Uterus (tissue), 3 donors: ENCODE measurements at regions not wholly inside any gene's neighbourhood (a gene's known extent, or its start where the extent isn't known, plus 50 kb on each side); places are given as distances from the start of the nearest gene placed in this dataset.
A peak's percentile ranks its signal among the peaks of the same experiment; 100 is the strongest.

ENCODE experiments used
- DNase-seq, 2 donors: peaks; one replicate each; pipeline ENCODE4 v3.0.0-alpha.2; 2019 to 2020
- H3K27ac ChIP-seq, 2 donors: fragments of 200-600 bp; sonication (generic); 1 replicate in 1 of 2; 2 replicates in 1 of 2; pipeline ENCODE4 v1.5.1; 2016 to 2018
- H3K27me3 ChIP-seq, 2 donors: fragments of 200-600 bp; sonication (generic); one replicate each; pipeline ENCODE4 v1.5.1; 2018 to 2019; ENCODE audit warnings: control low read depth in 1 of 2
- H3K36me3 ChIP-seq, 2 donors: fragments of 200-600 bp; sonication (generic); one replicate each; pipeline ENCODE4 v1.5.1; 2019; ENCODE audit warnings: control low read depth in 1 of 2
- H3K4me1 ChIP-seq, 2 donors: fragments of 200-600 bp; sonication (generic); one replicate each; pipeline ENCODE4 v1.5.1; 2018 to 2019; ENCODE audit warnings: control low read depth in 1 of 2
- H3K4me3 ChIP-seq, 2 donors: fragments of 200-600 bp; sonication (generic); 1 replicate in 1 of 2; 2 replicates in 1 of 2; pipeline ENCODE4 v1.5.1; 2018 to 2019; ENCODE audit warnings: mild to moderate bottlenecking in 1 of 2
- H3K9me3 ChIP-seq, 2 donors: fragments of 200-600 bp; sonication (generic); one replicate each; pipeline ENCODE4 v1.5.1; 2019; ENCODE audit warnings: control low read depth in 1 of 2
- POLR2A ChIP-seq, 2 donors: fragments of 450-650 bp; IDR thresholded peaks; one replicate each; pipeline ENCODE4 v1.6.1; 2016; ENCODE audit warnings: antibody characterized with exemption in 2 of 2, mild to moderate bottlenecking in 1 of 2, moderate library complexity in 1 of 2
- intact Hi-C: fragments of 100-400 bp; cut with DNase I; formaldehyde crosslinking; loops from one replicate; pipeline ENCODE4 v1.15.1; 2023; ENCODE audit warnings: low total_unique reads
- TF ChIP-seq, protein P1 (sequence below), 4 experiments: fragments of 200-600 bp in 2 of 4; fragments of 450-650 bp in 2 of 4; sonication (generic) in 2 of 4; IDR thresholded peaks; one replicate each; pipeline ENCODE4 v1.5.1; 2016 to 2019; ENCODE audit warnings: antibody characterized with exemption in 4 of 4, mild to moderate bottlenecking in 2 of 4, moderate library complexity in 1 of 4
- donor health status: DM: yes; HTN: yes; CAD: no.

DNA sequence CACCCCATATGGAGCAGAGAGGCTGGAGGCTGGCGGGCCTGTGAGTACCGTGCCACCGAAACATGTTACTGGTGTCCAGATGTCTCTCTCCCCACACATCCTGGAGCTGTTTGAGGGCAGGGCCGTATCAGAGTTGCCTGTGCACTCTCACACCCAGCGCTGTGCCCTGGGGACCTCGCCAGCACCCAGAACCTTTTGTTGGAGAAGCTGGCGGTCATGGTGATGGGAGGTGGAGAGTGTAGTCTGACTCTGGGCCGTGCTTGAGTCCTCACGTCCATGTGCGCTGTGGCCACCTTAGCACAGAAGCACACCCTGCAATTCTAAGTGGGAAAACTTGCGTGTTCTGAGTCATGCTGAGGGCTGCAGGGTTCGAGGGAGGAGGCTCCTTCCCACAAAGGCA is 259.2 kb downstream of the NDUFA10 start:
- no peaks in the 10 kb centered on the region for H3K27me3 ChIP-seq
- no peak for DNase-seq
- no peaks in the 10 kb centered on the region for H3K36me3 ChIP-seq
- TF ChIP-seq POLR2A (IDR thresholded peaks at IDR 0.05): no peak
- TF ChIP-seq, protein P1, sequence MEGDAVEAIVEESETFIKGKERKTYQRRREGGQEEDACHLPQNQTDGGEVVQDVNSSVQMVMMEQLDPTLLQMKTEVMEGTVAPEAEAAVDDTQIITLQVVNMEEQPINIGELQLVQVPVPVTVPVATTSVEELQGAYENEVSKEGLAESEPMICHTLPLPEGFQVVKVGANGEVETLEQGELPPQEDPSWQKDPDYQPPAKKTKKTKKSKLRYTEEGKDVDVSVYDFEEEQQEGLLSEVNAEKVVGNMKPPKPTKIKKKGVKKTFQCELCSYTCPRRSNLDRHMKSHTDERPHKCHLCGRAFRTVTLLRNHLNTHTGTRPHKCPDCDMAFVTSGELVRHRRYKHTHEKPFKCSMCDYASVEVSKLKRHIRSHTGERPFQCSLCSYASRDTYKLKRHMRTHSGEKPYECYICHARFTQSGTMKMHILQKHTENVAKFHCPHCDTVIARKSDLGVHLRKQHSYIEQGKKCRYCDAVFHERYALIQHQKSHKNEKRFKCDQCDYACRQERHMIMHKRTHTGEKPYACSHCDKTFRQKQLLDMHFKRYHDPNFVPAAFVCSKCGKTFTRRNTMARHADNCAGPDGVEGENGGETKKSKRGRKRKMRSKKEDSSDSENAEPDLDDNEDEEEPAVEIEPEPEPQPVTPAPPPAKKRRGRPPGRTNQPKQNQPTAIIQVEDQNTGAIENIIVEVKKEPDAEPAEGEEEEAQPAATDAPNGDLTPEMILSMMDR (IDR thresholded peaks at IDR 0.05): no peak
- intact Hi-C loops: no loop called here
- H3K4me1 ChIP-seq: no peaks in the 10 kb centered on the region
- H3K27ac ChIP-seq: no peak overlapping the region
- H3K4me3 ChIP-seq: no peak overlapping the region
- H3K9me3 ChIP-seq: no peaks in the 10 kb centered on the region

DNA sequence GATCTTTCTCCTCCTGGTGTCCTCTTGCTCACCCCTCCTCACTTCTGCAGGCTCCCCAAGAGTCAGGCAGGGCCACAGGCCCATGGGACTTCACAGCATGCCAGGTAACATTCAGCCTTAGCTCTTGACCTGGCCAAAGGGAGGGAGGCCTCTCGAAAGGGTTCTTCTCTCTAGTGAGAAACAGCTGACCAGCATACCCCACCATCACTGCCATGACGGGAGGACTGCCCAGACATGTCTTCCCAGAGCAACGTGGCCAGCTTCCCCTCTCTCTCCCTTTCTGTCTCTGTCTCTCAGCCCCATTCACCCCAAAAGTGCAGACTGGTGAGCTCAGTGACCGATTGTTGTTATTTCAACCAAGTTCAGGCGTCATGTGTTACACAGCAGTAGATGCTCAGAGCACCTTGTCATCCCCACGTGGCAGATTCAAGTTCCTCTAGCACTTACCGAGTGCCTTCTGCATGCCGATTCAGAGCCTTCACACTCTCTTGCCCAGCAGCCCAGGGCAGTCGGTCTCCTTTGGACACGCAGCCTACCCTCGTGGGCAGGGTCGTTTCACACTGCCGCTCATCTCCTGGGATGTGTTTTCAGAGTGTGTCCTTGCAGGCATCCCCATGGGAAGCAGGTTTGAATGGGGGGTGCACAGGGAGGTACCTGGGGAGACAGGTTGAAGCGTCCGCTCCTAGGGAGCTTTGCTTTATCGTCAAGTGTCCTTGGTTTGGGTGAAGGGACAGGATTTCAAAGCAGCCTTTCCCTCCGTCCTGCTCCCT is 259.9 kb downstream of the NDUFA10 start:
- H3K4me1 ChIP-seq: no peaks in the 10 kb centered on the region
- TF ChIP-seq, protein P1 (IDR thresholded peaks at IDR 0.05): no peak
- TF ChIP-seq POLR2A (IDR thresholded peaks at IDR 0.05): no peak
- no peaks in the 10 kb centered on the region for H3K9me3 ChIP-seq
- H3K27ac ChIP-seq: no peak overlapping the region
- H3K36me3 ChIP-seq: no peaks in the 10 kb centered on the region
- H3K27me3 ChIP-seq: no peaks in the 10 kb centered on the region
- H3K4me3 ChIP-seq: no peak overlapping the region
- DNase-seq: no peak
- intact Hi-C loops: no loop called here

DNA sequence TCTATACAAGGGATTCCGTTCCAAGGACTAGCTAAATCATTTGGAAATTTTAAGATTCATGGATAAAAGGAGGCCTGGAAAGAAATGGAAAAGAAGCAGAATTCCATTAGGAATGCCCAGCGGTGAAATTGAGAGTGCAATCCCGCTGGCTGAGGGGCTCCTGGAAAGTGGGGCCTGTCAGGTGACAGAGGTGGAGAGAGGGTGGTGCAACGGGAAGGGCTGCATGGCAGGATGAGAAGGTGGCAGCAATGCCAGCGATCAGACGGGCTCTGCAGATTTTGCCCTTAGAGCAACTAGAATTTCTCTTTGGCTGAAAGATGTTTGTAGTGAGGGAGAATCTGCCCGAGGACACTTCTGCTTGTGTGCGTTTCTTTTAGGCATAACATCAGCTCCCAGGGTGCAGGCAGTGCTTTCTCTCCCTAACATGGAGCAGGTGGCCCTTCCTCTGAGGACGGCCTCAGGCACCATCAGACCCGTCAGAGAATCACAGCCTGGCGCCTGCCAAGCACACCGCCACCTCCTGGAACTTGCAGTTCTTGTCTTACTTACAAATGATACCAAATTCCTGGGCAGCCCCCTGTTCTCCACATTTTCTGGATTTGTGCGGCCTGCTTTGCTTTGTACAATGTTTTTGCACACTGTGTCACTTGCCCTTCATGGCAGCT is 261.6 kb downstream of the NDUFA10 start:
- intact Hi-C loops: no loop called here
- TF ChIP-seq, protein P1 (IDR thresholded peaks at IDR 0.05): no peak
- no peaks in the 10 kb centered on the region for H3K9me3 ChIP-seq
- no peaks in the 10 kb centered on the region for H3K36me3 ChIP-seq
- H3K4me1 ChIP-seq: no peaks in the 10 kb centered on the region
- no peak overlapping the region for H3K4me3 ChIP-seq
- no peak overlapping the region for H3K27ac ChIP-seq
- DNase-seq: peak in 1 of 2 donors; percentile 1
- H3K27me3 ChIP-seq: no peaks in the 10 kb centered on the region

DNA sequence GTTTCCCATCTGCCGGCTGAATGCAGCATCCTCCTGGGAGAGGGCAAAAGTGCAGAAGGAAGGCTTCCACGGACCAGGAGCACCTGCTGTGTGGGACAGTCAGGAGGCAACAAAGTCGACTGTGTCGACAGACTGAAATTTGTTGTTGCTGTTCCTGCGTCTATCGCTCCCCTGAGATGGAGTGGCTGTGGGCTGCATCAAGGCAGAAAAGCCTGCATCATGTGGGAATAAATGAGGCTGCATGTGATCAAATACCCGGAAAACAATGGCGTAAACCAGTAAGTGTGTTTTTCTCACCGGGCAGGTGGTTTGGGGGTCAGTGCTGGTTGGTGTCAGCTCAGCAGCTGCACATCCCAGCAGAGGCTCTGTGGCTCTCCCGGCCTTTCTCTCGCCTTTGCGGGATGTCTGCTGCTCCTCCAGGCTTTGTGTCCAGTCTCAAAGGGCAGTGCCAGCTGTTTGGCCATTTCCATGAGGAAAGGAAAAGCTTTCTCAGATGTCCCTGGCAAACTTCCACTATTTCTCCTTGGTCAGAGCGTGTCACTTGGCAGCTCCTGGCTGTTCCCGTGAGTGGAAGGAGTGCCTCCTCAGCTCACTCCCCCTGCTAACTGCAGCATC is 262.4 kb downstream of the NDUFA10 start:
- no peak overlapping the region for H3K27ac ChIP-seq
- H3K9me3 ChIP-seq: no peaks in the 10 kb centered on the region
- no peak for DNase-seq
- no peak overlapping the region for H3K4me3 ChIP-seq
- H3K36me3 ChIP-seq: no peaks in the 10 kb centered on the region
- no peaks in the 10 kb centered on the region for H3K27me3 ChIP-seq
- intact Hi-C loops: no loop called here
- no peaks in the 10 kb centered on the region for H3K4me1 ChIP-seq
- TF ChIP-seq, protein P1 (IDR thresholded peaks at IDR 0.05): no peak
- TF ChIP-seq POLR2A (IDR thresholded peaks at IDR 0.05): no peak

DNA sequence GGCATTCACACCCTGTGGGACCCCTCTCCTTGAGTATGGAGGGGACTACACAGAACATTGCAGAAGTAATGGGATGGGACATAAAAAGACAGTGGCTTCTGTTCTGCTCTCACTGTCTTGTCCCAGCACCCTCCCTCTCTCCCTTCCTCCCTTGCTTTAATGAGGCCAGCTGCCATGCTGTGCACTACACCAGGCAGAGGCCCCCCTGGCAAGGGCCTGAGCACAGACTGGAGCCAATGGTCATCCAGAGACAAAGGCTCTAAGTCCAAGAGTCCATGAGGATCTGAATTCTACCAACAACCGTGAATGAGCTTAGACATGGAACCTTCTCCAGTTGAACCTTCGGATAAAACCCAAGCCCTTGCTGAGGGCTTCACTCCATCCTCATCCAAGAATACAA is 263.0 kb downstream of the NDUFA10 start:
- no peak overlapping the region for H3K4me3 ChIP-seq
- H3K9me3 ChIP-seq: no peaks in the 10 kb centered on the region
- no peaks in the 10 kb centered on the region for H3K36me3 ChIP-seq
- no peak overlapping the region for H3K27ac ChIP-seq
- intact Hi-C loops: no loop called here
- no peak for DNase-seq
- H3K27me3 ChIP-seq: no peaks in the 10 kb centered on the region
- TF ChIP-seq, protein P1 (IDR thresholded peaks at IDR 0.05): no peak
- no peak for TF ChIP-seq POLR2A (IDR thresholded peaks at IDR 0.05)
- no peaks in the 10 kb centered on the region for H3K4me1 ChIP-seq
